GF-D8 (cell line): ENCODE measurements at regions not wholly inside any gene's neighbourhood (a gene's known extent, or its start where the extent isn't known, plus 50 kb on each side); places are given as distances from the start of the nearest gene placed in this dataset.

Source experiments
- DNase-seq: peaks from one replicate; lab custom pipeline; 2025; lab: John Stamatoyannopoulos, UW

GRCh38 chr3:161800985-161801559 is 304.5 kb downstream of the OTOL1 start:
- DNase-seq, result no peak

- no peak for DNase-seq
These were observed 321.5 kb downstream of the OTOL1 start for GRCh38 chr3:161818106-161818505.

- no peak for DNase-seq
These were observed 325.0 kb downstream of the OTOL1 start for GRCh38 chr3:161821591-161821990.

GRCh38 chr3:161822291-161822690 is 325.7 kb downstream of the OTOL1 start:
- DNase-seq, result no peak

DNA sequence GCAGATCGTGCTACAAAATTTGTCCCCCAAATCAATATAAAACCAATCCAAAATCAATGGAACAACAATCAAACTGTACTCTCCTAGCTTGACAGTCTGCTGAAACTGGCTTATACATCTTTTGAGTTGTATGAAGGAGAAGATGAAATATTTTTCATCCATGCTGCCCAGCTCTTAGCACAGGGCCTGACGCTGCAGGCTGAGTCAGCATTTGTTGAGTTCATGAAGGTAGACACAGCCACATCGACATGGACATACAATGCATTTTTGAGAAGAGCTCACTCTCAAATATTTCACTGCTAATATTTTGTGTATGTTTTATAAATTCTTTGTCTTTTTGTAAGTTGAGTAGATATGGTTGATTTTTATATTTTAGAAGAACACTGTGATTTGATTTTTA is 327.3 kb downstream of the OTOL1 start:
- DNase-seq, result no peak

DNA sequence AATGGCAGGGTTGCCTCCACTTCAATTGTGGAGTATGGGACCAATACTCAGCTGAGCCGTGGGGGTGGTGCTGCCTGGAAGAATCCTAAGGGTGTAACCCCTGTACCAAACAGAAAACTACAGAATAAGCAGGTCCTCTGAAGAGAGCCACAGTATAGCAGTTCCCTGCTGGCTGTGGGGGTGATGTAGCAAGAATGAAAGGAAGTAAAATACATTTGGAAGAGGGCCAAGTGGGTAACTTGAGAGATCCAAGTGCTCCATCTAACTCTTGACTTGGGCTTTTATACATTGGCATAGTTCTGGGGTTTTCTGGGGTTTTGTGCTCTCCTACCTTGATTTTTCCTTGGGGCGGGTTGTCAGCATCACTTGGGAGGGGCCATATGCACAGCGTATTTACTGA is 341.4 kb downstream of the OTOL1 start:
- DNase-seq, result no peak

GRCh38 chr3:161848376-161848775 is 351.8 kb downstream of the OTOL1 start:
- no peak for DNase-seq

- no peak for DNase-seq
These were observed 355.4 kb downstream of the OTOL1 start for GRCh38 chr3:161851941-161852566.

GRCh38 chr3:161852744-161853143 is 356.1 kb downstream of the OTOL1 start:
- DNase-seq, result no peak

GRCh38 chr3:161854232-161854771 is 357.7 kb downstream of the OTOL1 start:
- DNase-seq, result no peak

DNA sequence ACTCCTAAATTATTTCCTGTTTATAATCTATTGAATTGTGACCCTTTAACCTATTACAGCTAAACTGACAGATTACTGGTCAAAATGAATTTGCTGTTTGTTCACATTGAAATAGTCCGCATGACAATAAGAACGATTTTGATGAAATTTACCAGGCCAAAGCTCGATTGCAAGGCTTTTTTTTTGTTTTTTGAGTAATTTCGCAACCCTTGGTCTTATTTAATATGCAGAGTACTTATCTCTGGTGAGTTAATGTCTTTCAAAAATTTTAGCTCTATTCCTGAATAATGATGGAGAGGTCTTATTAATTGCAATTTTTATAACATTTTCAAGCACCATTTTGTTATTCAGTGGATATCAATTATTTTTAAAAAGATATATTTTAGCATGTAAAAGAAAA is 362.4 kb downstream of the OTOL1 start:
- no peak for DNase-seq

DNA sequence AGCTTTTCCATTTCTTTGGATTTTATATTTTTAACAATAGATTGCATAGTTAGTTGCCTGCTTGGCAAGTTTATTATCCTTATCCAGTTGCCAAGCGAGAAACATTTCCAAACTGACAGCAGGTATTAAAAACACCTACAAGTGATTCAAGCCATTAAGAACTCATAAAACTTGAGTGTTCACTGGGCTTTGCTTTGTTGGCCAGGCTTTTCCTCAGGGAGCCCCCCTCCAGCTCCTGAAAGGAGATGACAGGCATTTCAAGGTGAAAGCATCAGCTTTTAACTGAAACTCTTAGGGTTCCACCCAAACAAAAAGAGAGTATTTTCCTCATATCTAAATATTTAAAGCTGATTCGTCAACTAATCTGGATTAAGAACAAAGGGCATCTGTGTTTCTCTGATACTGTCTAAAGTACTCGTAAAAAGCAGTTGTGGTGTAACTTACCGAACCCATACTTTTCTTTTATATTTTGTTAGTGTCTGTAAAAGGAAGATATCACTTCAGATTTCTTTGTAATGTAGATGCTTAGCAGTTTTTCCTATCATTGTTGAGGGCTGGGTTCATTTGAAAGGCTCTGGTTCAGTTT is 363.4 kb downstream of the OTOL1 start:
- no peak for DNase-seq

DNA sequence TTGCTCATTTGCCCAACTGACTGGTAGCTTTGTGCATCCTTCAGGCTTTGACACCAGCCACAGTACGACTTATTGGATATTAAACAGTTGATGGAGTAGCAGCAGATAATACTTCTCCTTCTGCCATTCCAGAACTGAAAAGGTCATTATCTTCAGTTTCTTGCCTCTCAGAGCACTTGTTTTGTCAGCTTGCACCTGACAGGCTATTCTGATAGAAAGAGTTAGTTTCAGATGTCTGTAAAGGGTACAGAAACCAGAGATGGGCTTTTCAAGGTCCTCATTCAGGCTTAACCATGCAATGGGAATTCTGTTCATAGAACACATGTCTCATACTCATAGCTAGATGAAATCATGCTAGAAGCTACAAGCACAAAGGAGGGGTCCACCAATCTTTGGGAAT is 367.2 kb downstream of the OTOL1 start:
- DNase-seq, result no peak

GRCh38 chr3:161866176-161866575 is 369.6 kb downstream of the OTOL1 start:
- no peak for DNase-seq

DNA sequence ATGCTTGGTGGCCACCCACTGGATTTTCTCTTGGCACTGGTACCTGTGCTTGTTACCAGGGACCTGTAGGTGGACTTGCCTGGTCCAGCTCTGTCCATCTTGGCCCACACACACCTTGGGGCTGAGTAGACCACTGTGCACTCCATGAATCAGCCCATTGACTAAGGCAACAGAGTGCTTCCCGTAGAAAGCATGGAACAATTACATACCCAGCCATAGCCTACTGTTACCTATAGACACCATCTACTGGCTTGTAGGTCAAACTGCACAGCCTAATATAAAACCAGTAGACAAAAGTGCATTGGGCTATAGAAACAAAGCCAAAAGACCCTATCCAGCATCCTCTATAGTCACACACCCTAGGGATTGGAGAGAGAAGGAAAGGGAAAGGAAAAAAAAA is 378.9 kb downstream of the OTOL1 start:
- DNase-seq, result no peak

DNA sequence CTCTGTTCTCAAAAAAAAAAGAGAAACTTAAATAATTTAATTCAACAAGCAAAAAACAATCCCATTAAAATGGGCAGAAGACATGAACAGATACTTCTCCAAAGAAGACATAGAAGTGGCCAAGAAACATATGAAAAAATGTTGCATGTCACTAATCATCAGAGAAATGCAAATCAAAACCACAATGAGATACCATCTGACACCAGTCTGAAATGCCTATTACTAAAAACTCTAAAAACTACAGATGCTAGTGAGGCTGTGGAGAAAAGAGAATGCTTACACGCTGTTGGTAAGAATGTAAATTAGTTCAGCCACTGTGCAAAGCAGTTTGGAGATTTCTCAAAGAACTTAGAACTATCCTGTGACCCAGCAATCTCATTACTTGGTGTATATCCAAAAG is 382.9 kb downstream of the OTOL1 start:
- no peak for DNase-seq

- no peak for DNase-seq
These were observed 388.2 kb downstream of the OTOL1 start for GRCh38 chr3:161884830-161885229.

- no peak for DNase-seq
These were observed 393.6 kb downstream of the OTOL1 start for GRCh38 chr3:161890147-161890625.

GRCh38 chr3:161893972-161894371 is 397.4 kb downstream of the OTOL1 start:
- DNase-seq, result no peak

GRCh38 chr3:161894657-161895056 is 398.0 kb downstream of the OTOL1 start:
- no peak for DNase-seq

DNA sequence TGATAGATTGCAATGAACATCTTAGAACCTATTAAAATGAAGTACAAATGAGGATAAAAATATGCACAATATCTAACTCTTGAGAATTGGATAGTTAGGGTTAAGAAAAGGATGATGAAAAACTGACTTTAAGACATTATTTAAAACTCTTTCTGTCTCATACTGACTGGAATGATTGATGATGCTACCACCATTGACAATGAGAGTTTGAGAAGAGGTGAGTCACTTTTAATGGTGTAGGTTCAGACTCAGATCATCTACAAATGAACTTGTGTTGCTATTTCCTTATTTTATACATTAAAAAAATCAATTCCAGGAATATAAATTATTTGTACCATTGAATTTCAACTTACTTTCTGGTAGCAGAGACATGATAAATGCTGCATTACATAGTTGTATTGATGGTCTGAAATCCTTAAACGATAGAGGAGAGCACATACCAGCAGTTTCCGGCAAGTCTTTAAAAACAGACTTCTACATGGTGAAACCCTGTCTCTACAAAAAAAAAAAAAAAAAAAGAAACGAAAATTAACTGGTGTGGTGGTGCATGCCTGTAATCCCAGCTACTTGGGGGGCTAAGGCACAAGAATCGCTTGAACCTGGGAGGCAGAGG is 409.0 kb downstream of the OTOL1 start:
- DNase-seq, result no peak

DNA sequence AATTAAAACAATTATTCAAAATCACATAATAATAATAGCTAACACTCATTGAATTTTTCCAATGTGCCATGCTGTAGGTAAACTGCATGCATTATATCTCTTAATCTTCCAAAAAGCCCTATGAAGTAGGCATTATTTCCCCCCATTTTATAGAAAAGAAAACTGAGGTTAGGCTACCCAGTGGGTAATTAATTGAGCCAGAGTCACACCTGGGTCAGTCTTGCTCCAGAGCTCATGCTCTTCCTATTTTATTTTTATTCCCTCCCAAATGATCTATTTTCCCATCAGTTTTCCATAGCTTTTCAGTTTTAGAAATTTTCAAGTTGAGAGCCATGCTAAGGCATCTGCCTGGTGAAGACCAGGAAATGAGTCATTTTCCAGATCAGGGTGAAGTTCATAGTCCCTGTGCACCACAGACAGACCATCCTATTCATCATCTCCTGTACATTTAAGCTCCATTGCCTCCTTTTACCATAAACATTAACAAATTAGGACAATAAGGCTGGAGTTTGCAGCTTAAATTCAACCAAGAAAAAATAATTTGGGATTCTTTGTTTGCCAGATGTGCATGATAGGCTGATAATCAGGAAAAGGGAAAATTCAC is 417.3 kb downstream of the OTOL1 start:
- DNase-seq, result no peak
